Neutrophil (primary cell): ENCODE measurements at regions not wholly inside any gene's neighbourhood (a gene's known extent, or its start where the extent isn't known, plus 50 kb on each side); places are given as distances from the start of the nearest gene placed in this dataset.
"Not testable (repeated sequence)": the region's sequence is repeated elsewhere in the genome, so short reads cannot be mapped to it uniquely, and the experiment has no call there.

Experiments used
- H3K27ac ChIP-seq: fragments of 200-600 bp; sonication (generic); 2 replicates; pipeline ENCODE4 v1.5.1; 2016; ENCODE audit warnings: mild to moderate bottlenecking, moderate library complexity
- H3K27me3 ChIP-seq: fragments of 200-600 bp; sonication (generic); 2 replicates; pipeline ENCODE4 v1.6.0; 2016; ENCODE audit warnings: mild to moderate bottlenecking
- H3K36me3 ChIP-seq: fragments of 200-600 bp; sonication (generic); 2 replicates; pipeline ENCODE4 v1.5.1; 2017
- H3K4me1 ChIP-seq, 2 experiments: fragments of 200-600 bp in 1 of 2; sonication (generic) in 1 of 2; 1 replicate in 1 of 2; 2 replicates in 1 of 2; pipeline versions ENCODE4 v1.5.1 to v1.6.1; 2013 to 2016; ENCODE audit warnings: low read depth in 1 of 2, low read length in 1 of 2, mild to moderate bottlenecking in 1 of 2, moderate library complexity in 1 of 2; ENCODE audit not compliant: control insufficient read depth in 1 of 2, insufficient read depth in 1 of 2
- H3K4me3 ChIP-seq, 2 experiments: fragments of 200-600 bp in 1 of 2; sonication (generic) in 1 of 2; 1 replicate in 1 of 2; 2 replicates in 1 of 2; pipeline ENCODE4 v1.5.1; 2013 to 2016; ENCODE audit warnings: low read depth in 1 of 2, low read length in 1 of 2, mild to moderate bottlenecking in 1 of 2, moderate library complexity in 1 of 2
- H3K9me3 ChIP-seq: fragments of 200-600 bp; sonication (generic); 2 replicates; pipeline ENCODE4 v1.5.1; 2016
- TF ChIP-seq, protein P1 (sequence below): fragments of 200-600 bp; sonication (generic); IDR thresholded peaks from 2 replicates; pipeline ENCODE4 v1.5.1; 2016; ENCODE audit warnings: antibody characterized with exemption

DNA sequence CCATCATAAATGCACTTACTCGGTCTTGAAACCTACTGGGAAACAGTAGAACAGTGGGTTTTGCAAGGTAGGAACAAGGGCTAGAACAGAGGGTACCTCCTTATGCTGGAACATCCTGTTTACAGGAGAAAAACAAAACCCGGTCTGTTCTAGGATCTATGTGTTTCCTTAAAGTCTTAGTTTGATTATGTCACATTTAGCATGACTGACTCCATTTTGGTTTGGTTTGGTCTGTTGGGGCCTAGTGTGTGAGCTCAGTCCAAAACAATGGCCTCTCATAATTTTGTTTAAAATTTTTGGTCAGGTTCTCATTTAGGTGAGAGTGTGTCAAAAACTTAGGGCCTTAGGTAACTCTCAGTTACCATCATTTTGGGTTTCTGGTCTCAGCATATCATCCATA, 96.3 kb upstream of the TRIM24 start:
- Histone ChIP-seq H3K36me3 (no peaks in the 10 kb centered on the region), H3K27me3 (no peaks in the 10 kb centered on the region), H3K27ac (no peak overlapping the region), H3K9me3 (peaks cover 9% of the 10 kb centered on the region), H3K4me3 (no peak overlapping the region), H3K4me1 (no peaks in the 10 kb centered on the region)
- TF ChIP-seq, protein P1, sequence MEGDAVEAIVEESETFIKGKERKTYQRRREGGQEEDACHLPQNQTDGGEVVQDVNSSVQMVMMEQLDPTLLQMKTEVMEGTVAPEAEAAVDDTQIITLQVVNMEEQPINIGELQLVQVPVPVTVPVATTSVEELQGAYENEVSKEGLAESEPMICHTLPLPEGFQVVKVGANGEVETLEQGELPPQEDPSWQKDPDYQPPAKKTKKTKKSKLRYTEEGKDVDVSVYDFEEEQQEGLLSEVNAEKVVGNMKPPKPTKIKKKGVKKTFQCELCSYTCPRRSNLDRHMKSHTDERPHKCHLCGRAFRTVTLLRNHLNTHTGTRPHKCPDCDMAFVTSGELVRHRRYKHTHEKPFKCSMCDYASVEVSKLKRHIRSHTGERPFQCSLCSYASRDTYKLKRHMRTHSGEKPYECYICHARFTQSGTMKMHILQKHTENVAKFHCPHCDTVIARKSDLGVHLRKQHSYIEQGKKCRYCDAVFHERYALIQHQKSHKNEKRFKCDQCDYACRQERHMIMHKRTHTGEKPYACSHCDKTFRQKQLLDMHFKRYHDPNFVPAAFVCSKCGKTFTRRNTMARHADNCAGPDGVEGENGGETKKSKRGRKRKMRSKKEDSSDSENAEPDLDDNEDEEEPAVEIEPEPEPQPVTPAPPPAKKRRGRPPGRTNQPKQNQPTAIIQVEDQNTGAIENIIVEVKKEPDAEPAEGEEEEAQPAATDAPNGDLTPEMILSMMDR: no peak

DNA sequence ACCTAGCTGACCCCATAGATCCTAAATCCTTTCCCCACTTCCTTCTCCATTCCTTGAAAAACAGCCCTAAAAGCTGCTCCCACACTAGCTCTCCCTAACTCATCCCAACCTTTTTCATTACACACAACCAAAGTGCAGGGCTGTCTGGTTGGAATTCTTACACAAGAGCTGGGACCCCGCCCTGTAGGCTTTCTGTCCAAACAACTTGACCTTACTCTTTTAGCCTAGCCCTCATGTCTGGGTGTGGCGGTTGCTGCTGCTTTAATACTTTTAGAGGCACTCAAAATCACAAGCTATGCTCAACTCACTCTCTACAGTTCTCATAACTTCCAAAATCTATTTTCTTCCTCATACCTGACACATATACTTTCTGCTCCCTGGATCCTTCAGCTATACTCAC, 93.9 kb upstream of the TRIM24 start:
- not testable (repeated sequence) for H3K36me3 ChIP-seq, H3K4me3 ChIP-seq, H3K27me3 ChIP-seq, H3K27ac ChIP-seq, H3K4me1 ChIP-seq
- H3K9me3 ChIP-seq: peaks cover 20% of the 10 kb centered on the region

DNA sequence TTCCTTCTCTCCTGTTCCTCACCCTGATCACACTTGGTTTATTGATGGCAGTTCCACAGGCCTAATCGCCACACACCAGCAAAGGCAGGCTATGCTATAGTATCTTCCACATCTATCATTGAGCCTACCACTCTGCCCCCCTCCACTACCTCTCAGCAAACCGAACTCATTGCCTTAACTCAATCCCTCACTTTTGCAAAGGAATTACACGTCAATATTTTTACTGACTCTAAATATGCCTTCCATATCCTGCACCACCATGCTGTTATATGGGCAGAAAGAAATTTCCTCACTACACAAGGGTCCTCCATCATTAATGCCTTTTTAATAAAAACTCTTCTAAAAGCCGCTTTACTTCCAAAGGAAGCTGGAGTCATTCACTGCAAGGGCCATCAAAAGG, 93.4 kb upstream of the TRIM24 start:
- not testable (repeated sequence) for H3K4me1 ChIP-seq, H3K27me3 ChIP-seq, H3K27ac ChIP-seq, H3K4me3 ChIP-seq, H3K36me3 ChIP-seq
- H3K9me3 ChIP-seq: peaks cover 22% of the 10 kb centered on the region

DNA sequence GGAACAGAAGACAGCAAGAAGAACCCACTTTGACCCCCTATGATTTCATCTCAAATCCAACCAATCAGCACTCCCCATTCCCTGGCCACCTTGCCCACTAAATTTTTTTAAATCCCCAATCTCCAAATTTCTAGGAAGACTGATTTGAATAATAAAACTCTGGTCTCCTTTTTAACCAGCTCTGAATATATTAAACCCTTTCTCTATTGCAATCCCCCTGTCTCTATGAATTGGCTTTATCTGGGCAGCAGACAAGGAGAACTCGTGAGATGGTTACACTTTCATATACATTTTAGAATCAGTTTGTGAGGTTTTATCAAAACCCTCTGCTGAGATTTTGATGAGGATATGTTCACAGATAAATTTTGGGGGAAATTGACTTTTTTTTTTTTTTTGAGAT, 90.3 kb upstream of the TRIM24 start:
- Histone ChIP-seq H3K4me3 (no peak overlapping the region), H3K4me1 (no peaks in the 10 kb centered on the region), H3K27ac (no peak overlapping the region), H3K9me3 (peaks cover 13% of the 10 kb centered on the region), H3K27me3 (no peaks in the 10 kb centered on the region), H3K36me3 (no peaks in the 10 kb centered on the region)
- TF ChIP-seq, protein P1: no peak

DNA sequence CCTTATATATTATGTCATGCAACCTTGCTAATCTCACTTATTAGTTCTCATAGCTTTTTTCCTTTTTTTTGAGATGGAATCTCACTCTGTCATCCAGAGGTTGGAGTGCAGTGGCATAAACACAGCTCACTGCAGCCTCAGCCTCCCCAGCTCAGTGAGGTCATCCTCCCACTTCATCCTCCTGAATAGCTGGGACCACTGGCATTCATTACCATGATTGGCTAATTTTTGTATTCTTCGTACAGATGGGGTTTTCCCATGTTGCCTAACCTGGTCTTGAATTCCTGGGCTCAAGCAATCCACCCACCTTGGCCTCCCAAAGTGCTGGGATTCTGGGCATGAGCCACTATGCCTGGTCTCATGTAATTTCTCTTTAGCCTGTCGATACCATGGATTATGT, 89.1 kb upstream of the TRIM24 start:
- Histone ChIP-seq H3K27me3 (no peaks in the 10 kb centered on the region), H3K36me3 (no peaks in the 10 kb centered on the region), H3K9me3 (peaks cover 13% of the 10 kb centered on the region), H3K27ac (no peak overlapping the region), H3K4me1 (no peaks in the 10 kb centered on the region), H3K4me3 (no peak overlapping the region)
- TF ChIP-seq, protein P1: no peak

DNA sequence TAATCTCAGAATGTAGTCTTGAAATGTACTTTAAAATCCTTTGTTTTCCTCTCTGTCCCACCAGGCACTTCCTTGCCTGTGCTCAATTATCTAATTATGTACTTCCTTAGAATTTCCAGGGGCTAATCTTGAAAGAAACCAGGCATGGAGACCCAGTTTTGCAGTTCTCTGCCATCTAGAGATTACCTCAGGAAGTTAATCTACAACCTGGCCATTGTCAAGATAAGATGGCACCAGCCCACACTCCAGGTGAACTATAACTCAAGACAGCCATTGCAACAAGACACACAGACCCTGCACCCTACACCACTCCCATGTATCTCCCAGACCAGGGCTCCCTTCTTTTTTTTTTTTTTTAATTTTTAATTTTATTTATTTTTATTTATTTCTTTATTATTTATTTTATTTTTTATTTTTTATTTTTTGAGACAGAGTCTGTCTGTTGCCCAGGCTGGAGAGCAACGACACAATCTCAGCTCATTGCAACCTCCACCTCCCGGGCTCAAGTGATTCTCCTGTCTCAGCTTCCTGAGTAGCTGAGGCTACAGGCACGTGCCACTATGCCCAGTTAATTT, 85.9 kb upstream of the TRIM24 start:
- TF ChIP-seq, protein P1: no peak
- no peak overlapping the region for H3K27ac ChIP-seq
- no peaks in the 10 kb centered on the region for H3K36me3 ChIP-seq
- no peaks in the 10 kb centered on the region for H3K27me3 ChIP-seq
- H3K4me3 ChIP-seq: no peak overlapping the region
- H3K9me3 ChIP-seq: peaks cover 13% of the 10 kb centered on the region
- H3K4me1 ChIP-seq: no peaks in the 10 kb centered on the region

DNA sequence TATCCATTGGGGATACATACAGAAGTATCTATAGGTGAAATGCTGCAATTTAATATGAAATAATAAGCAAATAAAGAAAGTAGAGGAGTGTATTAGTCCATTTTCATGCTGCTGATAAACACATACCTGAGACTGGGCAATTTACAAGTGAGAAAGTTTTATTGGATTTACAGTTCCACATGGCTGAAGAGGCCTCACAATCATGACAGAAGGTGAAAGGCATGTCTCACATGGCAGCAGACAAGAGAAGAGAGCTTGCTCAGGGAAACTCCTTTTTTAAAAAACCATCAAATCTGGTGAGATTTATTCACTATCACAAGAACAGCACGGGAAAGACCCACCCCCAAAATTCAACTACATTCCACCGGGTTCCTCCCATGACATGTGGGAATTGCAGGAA, 82.8 kb upstream of the TRIM24 start:
- no peak overlapping the region for H3K27ac ChIP-seq
- H3K9me3 ChIP-seq: no peaks in the 10 kb centered on the region
- TF ChIP-seq, protein P1: no peak
- H3K4me3 ChIP-seq: no peak overlapping the region
- H3K27me3 ChIP-seq: no peaks in the 10 kb centered on the region
- H3K4me1 ChIP-seq: no peaks in the 10 kb centered on the region
- no peaks in the 10 kb centered on the region for H3K36me3 ChIP-seq
